ENCODE measurements at regions not wholly inside any gene's neighbourhood (a gene's known extent, or its start where the extent isn't known, plus 50 kb on each side); places are given as distances from the start of the nearest gene placed in this dataset.

DNA sequence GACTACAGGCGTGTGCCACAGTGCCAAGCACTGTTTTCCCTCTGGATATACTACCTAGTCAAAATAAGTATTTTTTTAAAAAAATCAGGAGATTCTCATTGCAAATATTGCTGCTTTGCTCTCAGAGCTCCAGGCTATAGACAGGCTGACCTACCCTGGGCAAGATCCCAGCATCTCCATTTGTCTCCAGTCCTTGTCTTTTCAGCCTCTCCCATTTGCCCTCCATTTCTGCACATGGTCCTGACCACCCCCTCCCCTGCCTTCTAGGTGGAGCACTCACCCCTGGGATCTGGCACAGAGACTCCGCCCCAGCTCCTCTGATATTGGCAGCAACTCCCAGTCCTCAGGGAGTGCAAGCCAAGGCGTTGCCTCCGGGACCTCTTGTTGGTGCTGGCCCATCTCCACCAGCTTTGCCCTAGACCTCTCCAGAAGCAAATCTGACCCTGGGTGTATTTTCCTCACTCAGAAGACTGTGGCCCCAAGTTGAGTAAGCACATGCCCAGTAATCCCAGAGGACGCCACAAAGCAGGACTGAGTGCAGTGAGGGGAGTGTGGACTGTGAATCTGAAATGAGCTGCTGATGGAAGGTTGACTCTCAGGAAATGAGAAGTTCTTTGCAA is 120.6 kb downstream of the MTPAP start:
- Histone ChIP-seq H3K27me3 (no peaks in the 10 kb centered on the region), H3K9me3 (no peaks in the 10 kb centered on the region), H3K36me3 (no peaks in the 10 kb centered on the region), H3K27ac (no peak overlapping the region), H3K4me3 (no peak overlapping the region), H3K4me1 (no peaks in the 10 kb centered on the region)
- TF ChIP-seq, protein P1, sequence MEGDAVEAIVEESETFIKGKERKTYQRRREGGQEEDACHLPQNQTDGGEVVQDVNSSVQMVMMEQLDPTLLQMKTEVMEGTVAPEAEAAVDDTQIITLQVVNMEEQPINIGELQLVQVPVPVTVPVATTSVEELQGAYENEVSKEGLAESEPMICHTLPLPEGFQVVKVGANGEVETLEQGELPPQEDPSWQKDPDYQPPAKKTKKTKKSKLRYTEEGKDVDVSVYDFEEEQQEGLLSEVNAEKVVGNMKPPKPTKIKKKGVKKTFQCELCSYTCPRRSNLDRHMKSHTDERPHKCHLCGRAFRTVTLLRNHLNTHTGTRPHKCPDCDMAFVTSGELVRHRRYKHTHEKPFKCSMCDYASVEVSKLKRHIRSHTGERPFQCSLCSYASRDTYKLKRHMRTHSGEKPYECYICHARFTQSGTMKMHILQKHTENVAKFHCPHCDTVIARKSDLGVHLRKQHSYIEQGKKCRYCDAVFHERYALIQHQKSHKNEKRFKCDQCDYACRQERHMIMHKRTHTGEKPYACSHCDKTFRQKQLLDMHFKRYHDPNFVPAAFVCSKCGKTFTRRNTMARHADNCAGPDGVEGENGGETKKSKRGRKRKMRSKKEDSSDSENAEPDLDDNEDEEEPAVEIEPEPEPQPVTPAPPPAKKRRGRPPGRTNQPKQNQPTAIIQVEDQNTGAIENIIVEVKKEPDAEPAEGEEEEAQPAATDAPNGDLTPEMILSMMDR (IDR thresholded peaks at IDR 0.05), result no peak
- DNase-seq, result no peak
- intact Hi-C loops (cut with DNase I), result no loop called here
- no peak for ATAC-seq
- 70 to 84% methylated on average over 5 of the region's 5 CpGs for WGBS, 2 donors
- FAIRE-seq, result no peak

DNA sequence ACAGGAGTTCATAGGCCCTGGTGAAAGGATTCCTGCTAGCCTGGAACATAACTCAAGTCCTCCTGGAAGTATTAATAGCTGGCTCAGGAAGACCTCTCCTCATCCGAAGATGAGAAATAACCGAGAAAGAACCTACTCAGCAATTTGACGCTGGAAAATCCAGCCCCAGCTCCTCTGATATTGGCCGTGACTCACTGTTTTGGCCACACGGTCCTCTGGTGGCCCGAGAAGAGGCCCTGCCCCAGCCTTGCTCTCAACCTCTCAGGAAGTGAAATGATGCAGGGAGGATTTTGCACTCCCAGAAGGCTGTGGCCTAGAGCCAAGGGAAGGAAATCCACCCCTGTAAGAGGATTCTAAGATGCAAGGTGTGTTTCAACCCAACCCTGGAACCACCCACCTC is 121.6 kb downstream of the MTPAP start:
- no peak overlapping the region for H3K4me3 ChIP-seq
- H3K4me1 ChIP-seq, result no peaks in the 10 kb centered on the region
- 75 to 80% methylated on average over 6 of the region's 6 CpGs for WGBS, 2 donors
- TF ChIP-seq, protein P1 (IDR thresholded peaks at IDR 0.05), result no peak
- DNase-seq (no peak), FAIRE-seq (no peak), ATAC-seq (no peak)
- no peak overlapping the region for H3K27ac ChIP-seq
- H3K27me3 ChIP-seq, result no peaks in the 10 kb centered on the region
- H3K36me3 ChIP-seq, result no peaks in the 10 kb centered on the region
- no peaks in the 10 kb centered on the region for H3K9me3 ChIP-seq
- intact Hi-C loops (cut with DNase I), result no loop called here

DNA sequence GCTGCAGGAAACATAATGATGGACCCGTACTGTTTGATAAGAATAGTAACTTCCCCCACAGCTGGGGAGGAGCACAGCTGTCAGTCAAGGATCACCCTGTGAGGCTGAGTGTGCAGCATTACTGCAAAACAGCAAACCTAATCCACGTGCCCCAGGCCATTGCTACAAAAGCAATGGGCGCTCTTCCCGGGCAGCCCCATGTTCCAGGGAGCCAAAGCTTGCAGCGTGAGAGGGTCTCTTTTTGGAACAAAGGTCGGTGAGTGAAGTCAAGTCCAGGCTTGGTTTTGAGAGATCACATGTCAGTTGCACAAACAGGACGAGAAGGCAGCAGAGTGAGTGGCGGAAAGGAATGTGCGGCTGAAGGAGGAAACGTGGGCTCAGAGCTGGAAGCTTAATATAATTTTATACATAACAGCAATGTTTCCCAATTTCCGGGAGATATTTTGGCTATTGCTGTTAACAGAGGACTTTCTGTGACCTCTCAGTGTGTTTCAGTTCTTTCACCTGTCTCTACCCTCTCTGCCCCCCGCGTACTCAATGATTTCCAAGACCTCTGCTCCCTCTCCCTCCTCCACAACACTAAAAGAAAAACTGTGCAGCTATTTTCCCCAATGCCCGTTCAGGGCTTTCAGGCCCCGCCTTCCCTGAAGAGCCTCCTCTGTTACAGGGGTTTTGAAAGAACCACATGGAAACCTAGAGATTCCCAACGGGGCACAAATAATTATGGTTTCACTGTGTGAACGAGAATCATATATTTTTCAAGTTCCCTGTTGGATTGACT is 128.9 kb downstream of the MTPAP start:
- TF ChIP-seq, protein P1 (IDR thresholded peaks at IDR 0.05), result no peak
- ATAC-seq (peak in 3 of 4 donors; percentile 32 to 44 (median 34)), DNase-seq (no peak), FAIRE-seq (no peak)
- H3K36me3 ChIP-seq, result no peaks in the 10 kb centered on the region
- H3K27me3 ChIP-seq, result peaks cover 0 to 3% (median 0%) of the 10 kb centered on the region in 4 donors
- intact Hi-C loops (cut with DNase I), result no loop called here
- peak overlapping the region in 1 of 4 donors; percentile 10 for H3K4me3 ChIP-seq
- no peaks in the 10 kb centered on the region for H3K9me3 ChIP-seq
- WGBS, 2 donors, result 22 to 27% methylated on average over 17 of the region's 17 CpGs
- no peaks in the 10 kb centered on the region for H3K4me1 ChIP-seq
- H3K27ac ChIP-seq, result peak overlapping the region in 1 of 4 donors; percentile 8

DNA sequence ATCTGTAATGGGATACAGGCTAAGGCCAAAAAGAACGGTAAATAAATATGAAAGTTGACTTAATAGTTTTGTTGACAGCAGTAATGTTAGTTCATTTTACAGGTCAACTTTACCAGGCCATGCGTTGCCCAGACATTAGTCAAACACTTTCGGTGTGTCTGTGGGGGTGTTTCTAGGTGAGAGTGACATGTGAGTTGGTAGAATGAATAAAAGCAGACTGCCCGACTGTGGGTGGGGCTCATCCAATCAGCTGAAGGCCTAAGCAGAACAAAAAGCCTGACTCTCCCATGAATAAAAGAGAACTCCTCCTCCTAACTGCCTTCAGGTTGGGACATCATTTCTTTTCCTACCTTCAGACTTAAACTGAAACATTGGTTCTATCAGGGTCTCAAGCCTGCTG is 132.3 kb downstream of the MTPAP start:
- WGBS, 2 donors, result 76 to 83% methylated on average over 4 of the region's 4 CpGs
- ATAC-seq (no peak), DNase-seq (no peak), FAIRE-seq (no peak)
- H3K27ac ChIP-seq, result no peak overlapping the region
- no peaks in the 10 kb centered on the region for H3K9me3 ChIP-seq
- no peaks in the 10 kb centered on the region for H3K4me1 ChIP-seq
- TF ChIP-seq, protein P1 (IDR thresholded peaks at IDR 0.05), result no peak
- H3K36me3 ChIP-seq, result no peaks in the 10 kb centered on the region
- intact Hi-C loops (cut with DNase I), result no loop called here
- H3K4me3 ChIP-seq, result no peak overlapping the region
- H3K27me3 ChIP-seq, result peaks cover 0 to 3% (median 0%) of the 10 kb centered on the region in 4 donors

DNA sequence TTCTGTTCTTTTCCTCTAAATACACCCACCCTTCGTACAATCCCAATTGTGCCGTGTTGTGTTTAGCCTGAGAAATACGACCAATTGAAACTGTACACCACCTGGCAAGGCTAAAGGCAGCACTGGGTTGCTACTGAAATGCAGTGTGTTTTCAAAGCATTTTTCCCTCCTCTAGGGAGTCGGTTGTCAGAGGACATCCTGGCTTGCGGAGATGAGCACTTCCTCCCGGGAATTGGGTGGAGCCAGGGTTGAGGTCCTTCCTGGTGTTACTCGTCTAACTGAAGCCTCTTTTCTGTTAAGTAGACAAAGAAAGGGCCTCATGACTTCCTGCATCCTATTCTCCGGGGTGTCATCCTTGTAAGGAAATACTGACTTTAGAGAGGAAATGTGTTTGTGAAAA is 133.5 kb downstream of the MTPAP start:
- ATAC-seq (no peak), FAIRE-seq (no peak), DNase-seq (no peak)

More for the DNA sequence above, 133.5 kb downstream of the MTPAP start:
- Histone ChIP-seq H3K36me3 (no peaks in the 10 kb centered on the region), H3K4me1 (no peaks in the 10 kb centered on the region), H3K9me3 (no peaks in the 10 kb centered on the region), H3K4me3 (no peak overlapping the region), H3K27ac (no peak overlapping the region), H3K27me3 (no peaks in the 10 kb centered on the region)
- TF ChIP-seq, protein P1 (IDR thresholded peaks at IDR 0.05), result no peak
- 62 to 72% methylated on average over 8 of the region's 8 CpGs for WGBS, 2 donors
- intact Hi-C loops (cut with DNase I), result no loop called here

Data from pancreas (tissue), 10 donors.